Suprapubic skin (tissue), 4 donors: ENCODE measurements at regions not wholly inside any gene's neighbourhood (a gene's known extent, or its start where the extent isn't known, plus 50 kb on each side); places are given as distances from the start of the nearest gene placed in this dataset.
A peak's percentile ranks its signal among the peaks of the same experiment; 100 is the strongest.

Source experiments
- DNase-seq, 2 donors: peaks; one replicate each; pipeline ENCODE4 v3.0.0-alpha.2; 2019; ENCODE audit warnings: low spot score in 2 of 2
- H3K27ac ChIP-seq: fragments of 200-600 bp; sonication (generic); one replicate; pipeline ENCODE4 v1.5.1; 2019
- H3K27me3 ChIP-seq: fragments of 200-600 bp; sonication (generic); one replicate; pipeline ENCODE4 v1.5.1; 2019
- H3K36me3 ChIP-seq: fragments of 200-600 bp; sonication (generic); one replicate; pipeline ENCODE4 v1.5.1; 2019
- H3K4me1 ChIP-seq: fragments of 200-600 bp; sonication (generic); one replicate; pipeline ENCODE4 v1.5.1; 2019
- H3K4me3 ChIP-seq: fragments of 200-600 bp; sonication (generic); one replicate; pipeline ENCODE4 v1.5.1; 2019; ENCODE audit warnings: mild to moderate bottlenecking
- H3K9me3 ChIP-seq: fragments of 200-600 bp; sonication (generic); one replicate; pipeline ENCODE4 v1.5.1; 2019
- CTCF ChIP-seq, 2 donors: fragments of 200-600 bp in 1 of 2; fragments of 450-650 bp in 1 of 2; sonication (generic) in 1 of 2; IDR thresholded peaks; one replicate each; pipeline ENCODE4 v1.5.1; 2016 to 2019; ENCODE audit warnings: antibody characterized with exemption in 2 of 2, mild to moderate bottlenecking in 1 of 2, moderate library complexity in 1 of 2
- EP300 ChIP-seq: sonication (generic); formaldehyde crosslinking; IDR thresholded peaks from one replicate; pipeline ENCODE4 v1.6.1; 2017; ENCODE audit warnings: antibody characterized with exemption
- POLR2A ChIP-seq, 2 donors: fragments of 450-650 bp; IDR thresholded peaks; one replicate each; pipeline ENCODE4 v1.6.1; 2017; ENCODE audit warnings: antibody characterized with exemption in 2 of 2, mild to moderate bottlenecking in 2 of 2, moderate library complexity in 2 of 2
- POLR2AphosphoS5 ChIP-seq, 3 donors: sonication (generic); formaldehyde crosslinking; IDR thresholded peaks; one replicate each; pipeline ENCODE4 v1.6.1; 2017; ENCODE audit warnings: antibody characterized with exemption in 3 of 3
- WGBS: methylation state at CpG from one replicate; pipeline ENCODE4 v1.1.5; 2018; 5-methylcytosine and 5-hydroxymethylcytosine counted together

GRCh38 chr6:112770308-112770707 is 423.2 kb downstream of the RFPL4B start:
- no peak for DNase-seq
- no peak for TF ChIP-seq CTCF (IDR thresholded peaks at IDR 0.05)
- no peak for TF ChIP-seq POLR2AphosphoS5 (IDR thresholded peaks at IDR 0.05)
- TF ChIP-seq EP300, result no peak
- Histone ChIP-seq H3K27ac (no peak overlapping the region), H3K4me3 (no peak overlapping the region), H3K9me3 (peaks cover 4% of the 10 kb centered on the region), H3K4me1 (no peaks in the 10 kb centered on the region), H3K27me3 (no peaks in the 10 kb centered on the region), H3K36me3 (no peaks in the 10 kb centered on the region)
- 70% methylated on average over 2 of the region's 2 CpGs for WGBS

GRCh38 chr6:112773187-112773586 is 426.1 kb downstream of the RFPL4B start:
- H3K27me3 ChIP-seq, result no peaks in the 10 kb centered on the region
- TF ChIP-seq POLR2A (IDR thresholded peaks at IDR 0.05), result no peak
- TF ChIP-seq EP300, result no peak
- no peak for TF ChIP-seq CTCF (IDR thresholded peaks at IDR 0.05)
- TF ChIP-seq POLR2AphosphoS5 (IDR thresholded peaks at IDR 0.05), result no peak
- no peaks in the 10 kb centered on the region for H3K4me1 ChIP-seq
- H3K36me3 ChIP-seq, result no peaks in the 10 kb centered on the region
- H3K27ac ChIP-seq, result no peak overlapping the region
- H3K9me3 ChIP-seq, result no peaks in the 10 kb centered on the region
- DNase-seq, result no peak
- no peak overlapping the region for H3K4me3 ChIP-seq
- 0% methylated on average over 1 of the region's 1 CpG for WGBS

- H3K9me3 ChIP-seq, result no peaks in the 10 kb centered on the region
- no peaks in the 10 kb centered on the region for H3K36me3 ChIP-seq
- H3K4me1 ChIP-seq, result no peaks in the 10 kb centered on the region
- no peak overlapping the region for H3K4me3 ChIP-seq
- TF ChIP-seq POLR2AphosphoS5 (IDR thresholded peaks at IDR 0.05) (no peak), EP300 (no peak), POLR2A (IDR thresholded peaks at IDR 0.05) (no peak), CTCF (IDR thresholded peaks at IDR 0.05) (no peak)
- H3K27me3 ChIP-seq, result no peaks in the 10 kb centered on the region
- no peak overlapping the region for H3K27ac ChIP-seq
- no peak for DNase-seq
- 82% methylated on average over 4 of the region's 4 CpGs for WGBS
Observed at GRCh38 chr6:112774319-112774718, 427.2 kb downstream of the RFPL4B start.

- DNase-seq, result peak in 1 of 2 donors; percentile 68
- TF ChIP-seq EP300 (no peak), CTCF (IDR thresholded peaks at IDR 0.05) (peak; percentile 63 to 84)
- Histone ChIP-seq H3K4me3 (no peak overlapping the region), H3K27ac (no peak overlapping the region), H3K36me3 (no peaks in the 10 kb centered on the region), H3K27me3 (no peaks in the 10 kb centered on the region), H3K4me1 (no peaks in the 10 kb centered on the region), H3K9me3 (no peaks in the 10 kb centered on the region)
- 42% methylated on average over 9 of the region's 9 CpGs for WGBS
Observed at GRCh38 chr6:112780498-112781096, 433.5 kb downstream of the RFPL4B start.

- no peak for DNase-seq
- H3K27ac ChIP-seq, result no peak overlapping the region
- no peaks in the 10 kb centered on the region for H3K9me3 ChIP-seq
- no peaks in the 10 kb centered on the region for H3K4me1 ChIP-seq
- no peak overlapping the region for H3K4me3 ChIP-seq
- no peaks in the 10 kb centered on the region for H3K36me3 ChIP-seq
- no peaks in the 10 kb centered on the region for H3K27me3 ChIP-seq
- WGBS, result 74% methylated on average over 2 of the region's 2 CpGs
- TF ChIP-seq POLR2AphosphoS5 (IDR thresholded peaks at IDR 0.05) (no peak), CTCF (IDR thresholded peaks at IDR 0.05) (no peak), POLR2A (IDR thresholded peaks at IDR 0.05) (no peak), EP300 (no peak)
Observed at GRCh38 chr6:112781241-112781640, 434.1 kb downstream of the RFPL4B start.
